WTC11 (cell line): ENCODE measurements at regions not wholly inside any gene's neighbourhood (a gene's known extent, or its start where the extent isn't known, plus 50 kb on each side); places are given as distances from the start of the nearest gene placed in this dataset.

Source experiments
- ATAC-seq: fragments of 200-7000 bp; cut with Tn5 transposase; 2 replicates; pipeline ENCODE4 v1.10.0; 2021; ENCODE audit warnings: mild to moderate bottlenecking, moderate library complexity
- CTCF ChIA-PET: fragments of 300-600 bp; sonication (Branson Sonifier 250); formaldehyde crosslinking; loops from one replicate; lab custom pipeline; 2021; ENCODE audit warnings: antibody characterized with exemption; lab: Charles Lee
- POLR2A ChIA-PET: fragments of 350-600 bp; sonication (Branson Sonifier 250); formaldehyde crosslinking; loops from one replicate; lab custom pipeline; 2021; ENCODE audit warnings: antibody characterized with exemption; lab: Charles Lee
- DNase-seq: peaks from one replicate; pipeline ENCODE4 v3.0.0; 2021; ENCODE audit warnings: low spot score
- H3K27ac Mint-ChIP-seq: 2 replicates; pipeline ENCODE4 v1.8.0; 2021; ENCODE audit warnings: mixed read lengths
- H3K27me3 Mint-ChIP-seq: 2 replicates; pipeline ENCODE4 v1.8.0; 2021; ENCODE audit warnings: low read depth, mild to moderate bottlenecking, moderate library complexity, mixed read lengths
- H3K36me3 Mint-ChIP-seq: 2 replicates; pipeline ENCODE4 v1.8.0; 2021; ENCODE audit warnings: mixed read lengths
- H3K4me1 Mint-ChIP-seq: 2 replicates; pipeline ENCODE4 v1.8.0; 2022; ENCODE audit warnings: mixed read lengths
- H3K4me3 Mint-ChIP-seq: 2 replicates; pipeline ENCODE4 v1.8.0; 2021; ENCODE audit warnings: mild to moderate bottlenecking, moderate library complexity, mixed read lengths
- H3K9me3 Mint-ChIP-seq: 2 replicates; pipeline ENCODE4 v1.8.0; 2021; ENCODE audit warnings: mixed read lengths
- E2F4 ChIP-seq: sonication (generic); formaldehyde crosslinking; IDR thresholded peaks from 2 replicates; pipeline ENCODE4 v1.8.1; 2022; ENCODE audit warnings: low read depth, mild to moderate bottlenecking, moderate library complexity, missing genetic modification reagents, borderline replicate concordance
- HMGA2 ChIP-seq: fragments of 250-450 bp; sonication (Bioruptor Pico); IDR thresholded peaks from 2 replicates; pipeline ENCODE4 v1.4.0; 2021; ENCODE audit warnings: mild to moderate bottlenecking, moderate library complexity
- HMGXB4 ChIP-seq: sonication (generic); formaldehyde crosslinking; IDR thresholded peaks from 2 replicates; pipeline ENCODE4 v1.8.1; 2023; ENCODE audit warnings: mild to moderate bottlenecking, moderate library complexity, missing genetic modification reagents
- IRF2 ChIP-seq: sonication (generic); formaldehyde crosslinking; IDR thresholded peaks from 2 replicates; pipeline ENCODE4 v1.8.0; 2022; ENCODE audit warnings: low read depth, missing genetic modification reagents, borderline replicate concordance
- MXD4 ChIP-seq: fragments of 250-450 bp; sonication (Bioruptor Pico); IDR thresholded peaks from 2 replicates; pipeline ENCODE4 v1.8.0; 2021; ENCODE audit warnings: mild to moderate bottlenecking, moderate library complexity, borderline replicate concordance
- NFE2L1 ChIP-seq: sonication (generic); formaldehyde crosslinking; IDR thresholded peaks from 2 replicates; pipeline ENCODE4 v1.8.1; 2023; ENCODE audit warnings: missing genetic modification reagents
- NR2C2 ChIP-seq: sonication (generic); formaldehyde crosslinking; IDR thresholded peaks from 2 replicates; pipeline ENCODE4 v1.8.0; 2022; ENCODE audit warnings: mild to moderate bottlenecking, missing genetic modification reagents
- PREB ChIP-seq: sonication (generic); formaldehyde crosslinking; IDR thresholded peaks from 2 replicates; pipeline ENCODE4 v1.8.1; 2022; ENCODE audit warnings: mild to moderate bottlenecking, missing genetic modification reagents, moderate library complexity, borderline replicate concordance
- SMAD4 ChIP-seq: sonication (generic); formaldehyde crosslinking; IDR thresholded peaks from 2 replicates; pipeline ENCODE4 v1.8.0; 2022; ENCODE audit warnings: mild to moderate bottlenecking, missing genetic modification reagents
- TEAD1 ChIP-seq: sonication (generic); formaldehyde crosslinking; IDR thresholded peaks from 2 replicates; pipeline ENCODE4 v1.8.0; 2022; ENCODE audit warnings: mild to moderate bottlenecking, missing genetic modification reagents
- TP53 ChIP-seq: sonication (generic); formaldehyde crosslinking; IDR thresholded peaks from 2 replicates; pipeline ENCODE4 v1.8.1; 2023; ENCODE audit warnings: mild to moderate bottlenecking, missing genetic modification reagents
- USF1 ChIP-seq: sonication (generic); formaldehyde crosslinking; IDR thresholded peaks from 2 replicates; pipeline ENCODE4 v1.8.0; 2022; ENCODE audit warnings: mild to moderate bottlenecking, missing genetic modification reagents
- ZNF281 ChIP-seq: sonication (generic); formaldehyde crosslinking; IDR thresholded peaks from 2 replicates; pipeline ENCODE4 v1.8.0; 2023; ENCODE audit warnings: mild to moderate bottlenecking, missing genetic modification reagents
- ZNF317 ChIP-seq: sonication (generic); formaldehyde crosslinking; IDR thresholded peaks from 2 replicates; pipeline ENCODE4 v1.8.1; 2023; ENCODE audit warnings: low read depth, mild to moderate bottlenecking, moderate library complexity, missing genetic modification reagents, borderline replicate concordance
- ZNF416 ChIP-seq: fragments of 250-450 bp; sonication (Bioruptor Pico); IDR thresholded peaks from 2 replicates; pipeline ENCODE4 v1.9.0; 2021; ENCODE audit warnings: mild to moderate bottlenecking, inconsistent platforms
- ZNF425 ChIP-seq: fragments of 250-450 bp; sonication (Bioruptor Pico); conservative IDR thresholded peaks from 2 replicates; pipeline ENCODE4 v1.9.0; 2021; ENCODE audit warnings: mild to moderate bottlenecking
- ZNF532 ChIP-seq: fragments of 250-450 bp; sonication (Bioruptor Pico); IDR thresholded peaks from 2 replicates; pipeline ENCODE4 v1.9.0; 2021; ENCODE audit warnings: mild to moderate bottlenecking, borderline replicate concordance

- TF ChIP-seq PREB, result no peak
Observed at GRCh38 chr3:68139897-68140296, 485.5 kb upstream of the SUCLG2 start (continued).

- TF ChIP-seq TEAD1 (CRISPR knock-in tag), result no peak
- no peak for TF ChIP-seq ZNF532 (CRISPR knock-in tag)
- no peak for TF ChIP-seq HMGA2
- TF ChIP-seq PREB, result no peak
- ChIA-PET POLR2A (no interaction called here), CTCF (no interaction called here)
- peaks cover 29% of the 10 kb centered on the region for H3K4me1 Mint-ChIP-seq
- peak overlapping the region; percentile 1; the same call in 1 of the 2 replicates for H3K4me3 Mint-ChIP-seq
- no peak overlapping the region for H3K27ac Mint-ChIP-seq
- ATAC-seq, result peak; percentile 34; the same call in 1 of the 2 replicates
- 0 out of 2 replicates have a peak, but pooled peaks cover 7% of the 10 kb centered on the region for H3K36me3 Mint-ChIP-seq
- H3K27me3 Mint-ChIP-seq, result no peaks in the 10 kb centered on the region
- peaks cover 13% of the 10 kb centered on the region for H3K9me3 Mint-ChIP-seq
- DNase-seq, result no peak
Observed at GRCh38 chr3:68136411-68136810, 482.0 kb upstream of the SUCLG2 start.

GRCh38 chr3:68135067-68135466 is 480.7 kb upstream of the SUCLG2 start:
- peaks cover 13% of the 10 kb centered on the region for H3K9me3 Mint-ChIP-seq
- TF ChIP-seq ZNF425 (CRISPR knock-in tag) (no peak), ZNF416 (CRISPR knock-in tag) (no peak), MXD4 (CRISPR knock-in tag) (no peak), NR2C2 (CRISPR knock-in tag) (no peak), ZNF281 (CRISPR knock-in tag) (no peak), NFE2L1 (CRISPR knock-in tag) (no peak), IRF2 (no peak), HMGXB4 (CRISPR knock-in tag) (no peak), ZNF317 (CRISPR knock-in tag) (no peak), TP53 (CRISPR knock-in tag) (no peak), SMAD4 (CRISPR knock-in tag) (no peak), TEAD1 (CRISPR knock-in tag) (no peak), E2F4 (CRISPR knock-in tag) (no peak), USF1 (CRISPR knock-in tag) (no peak)
- TF ChIP-seq, all 79 proteins: peak for 0
- 0 out of 2 replicates have a peak overlapping the region, but pooled peaks have one; percentile 28 for H3K27ac Mint-ChIP-seq
- H3K36me3 Mint-ChIP-seq, result 0 out of 2 replicates have a peak, but pooled peaks cover 7% of the 10 kb centered on the region
- ChIA-PET POLR2A (no interaction called here), CTCF (interaction anchor here (1.2 kb wide), 1 partner anchor 316 kb away, joined by 4 read pairs; no protein-coding TSS in a partner anchor)
- H3K27me3 Mint-ChIP-seq, result no peaks in the 10 kb centered on the region; the same call in 1 of the 2 replicates
- ATAC-seq, result peak; percentile 34; the same call in 1 of the 2 replicates
- no peak overlapping the region for H3K4me3 Mint-ChIP-seq
- DNase-seq, result no peak
- H3K4me1 Mint-ChIP-seq, result peaks cover 33% of the 10 kb centered on the region
